ENCODE measurements at regions not wholly inside any gene's neighbourhood (a gene's known extent, or its start where the extent isn't known, plus 50 kb on each side); places are given as distances from the start of the nearest gene placed in this dataset.
A peak's percentile ranks its signal among the peaks of the same experiment; 100 is the strongest.

DNA sequence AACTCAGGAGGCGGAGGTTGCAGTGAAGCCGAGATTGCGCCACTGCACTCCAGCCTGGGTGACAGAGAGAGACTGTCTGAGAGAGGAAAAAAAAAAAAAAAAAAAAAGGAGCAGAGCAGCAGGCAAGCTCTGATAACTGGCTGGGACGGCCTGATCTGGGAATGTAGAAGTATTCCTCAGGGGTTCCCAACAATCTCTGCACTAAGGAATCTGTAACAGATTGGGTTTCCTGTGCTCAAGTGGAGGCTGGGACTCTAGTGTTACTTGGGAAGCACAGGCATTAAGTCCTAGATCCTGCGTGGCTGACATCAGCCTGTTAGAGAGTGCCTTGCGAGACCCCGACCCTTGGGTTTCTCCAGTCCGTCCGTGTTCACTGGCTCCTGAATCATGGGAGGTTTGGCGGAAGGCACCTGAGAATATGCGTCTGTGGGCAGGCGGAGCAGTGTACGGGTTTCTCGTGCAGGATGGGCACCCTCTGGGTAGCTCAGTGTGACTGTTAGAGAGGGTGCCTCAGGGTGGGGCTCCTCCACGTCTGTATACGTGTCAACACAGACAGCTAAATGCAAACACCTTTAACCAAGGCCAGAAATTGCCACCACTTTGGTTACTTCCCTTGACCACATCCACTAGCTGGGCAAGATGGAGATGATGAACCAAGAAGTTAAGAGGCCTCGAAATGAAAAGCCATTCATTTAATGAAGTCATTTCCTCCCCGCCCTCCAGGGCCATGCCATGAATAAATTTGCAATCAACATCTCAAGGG, 174.9 kb upstream of the RPL38 start:
- no peak for DNase-seq

DNA sequence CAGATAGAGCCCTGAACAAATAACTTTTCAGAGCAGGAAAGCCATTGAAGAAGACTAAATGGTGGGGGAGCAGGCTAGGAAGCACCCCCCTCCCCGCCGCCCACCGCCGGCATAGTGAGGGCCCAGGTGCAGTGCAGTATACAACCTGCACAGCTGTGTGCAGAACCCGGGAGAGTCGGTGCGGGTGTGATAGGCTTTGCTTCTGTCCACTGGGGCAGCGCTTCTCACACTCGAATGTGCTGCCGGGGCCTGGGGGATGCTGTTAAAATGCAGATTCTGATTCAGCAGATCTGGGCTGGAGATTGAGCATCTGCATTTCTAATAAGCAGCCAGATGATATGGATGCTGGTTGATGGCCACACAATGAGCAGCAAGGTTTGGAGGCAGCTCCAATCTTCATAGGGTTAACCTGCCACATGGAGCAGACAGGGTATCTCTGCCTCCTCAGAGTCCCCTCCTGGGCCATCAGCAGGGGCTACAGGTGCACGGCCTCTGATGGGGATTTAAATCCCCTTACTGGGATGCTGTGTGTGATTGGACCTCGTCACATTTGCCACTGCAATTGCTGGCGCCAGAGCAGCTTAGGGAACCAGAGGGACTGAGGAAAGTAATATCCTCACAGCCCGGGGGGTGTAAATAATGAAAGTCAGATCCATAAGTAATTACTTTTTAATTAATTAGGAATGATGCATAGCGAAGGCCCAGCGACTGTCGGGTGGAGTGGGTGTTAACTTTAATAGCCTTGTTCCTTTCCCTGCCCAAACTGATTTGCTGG, 172.0 kb upstream of the RPL38 start:
- DNase-seq, result no peak

DNA sequence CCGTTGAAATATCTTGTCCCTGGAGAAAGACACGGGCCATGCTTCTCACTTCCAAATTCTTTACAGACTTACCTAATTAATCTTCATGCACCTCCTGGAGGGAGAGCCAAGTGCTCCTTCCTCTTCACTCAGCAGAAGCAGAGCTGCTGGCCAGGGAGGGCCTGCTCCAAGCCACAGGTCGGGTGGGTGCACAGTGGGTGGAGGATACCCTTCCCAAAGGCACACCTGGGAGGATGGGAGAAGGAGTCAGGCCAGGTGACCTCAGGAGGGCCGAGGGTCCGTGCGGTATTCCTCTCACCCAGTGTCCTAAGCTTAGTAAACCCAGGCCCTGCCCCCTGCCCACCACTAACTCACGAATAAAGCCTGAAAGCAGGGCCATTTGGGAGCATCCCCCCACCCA, 171.3 kb upstream of the RPL38 start:
- DNase-seq, result no peak

DNA sequence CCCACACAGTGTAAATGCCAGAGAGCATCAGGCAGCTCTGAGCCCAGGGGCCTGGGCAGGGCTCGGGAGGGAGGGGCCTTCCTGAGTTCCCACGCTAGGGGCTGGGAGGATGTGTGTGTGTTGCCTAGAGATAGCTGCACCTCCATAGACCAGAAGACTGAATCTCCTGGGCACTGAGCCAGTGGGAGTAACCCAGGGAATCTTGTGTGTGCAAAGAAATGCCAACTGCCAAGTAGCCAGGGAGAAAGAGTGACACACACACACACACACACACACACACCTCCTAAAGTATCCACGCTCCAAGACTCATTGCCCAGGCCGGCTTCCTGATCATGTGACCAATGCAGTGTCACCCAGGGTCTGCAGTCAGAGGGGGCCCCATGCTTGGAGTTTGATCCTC, 166.2 kb upstream of the RPL38 start:
- DNase-seq, result no peak

DNA sequence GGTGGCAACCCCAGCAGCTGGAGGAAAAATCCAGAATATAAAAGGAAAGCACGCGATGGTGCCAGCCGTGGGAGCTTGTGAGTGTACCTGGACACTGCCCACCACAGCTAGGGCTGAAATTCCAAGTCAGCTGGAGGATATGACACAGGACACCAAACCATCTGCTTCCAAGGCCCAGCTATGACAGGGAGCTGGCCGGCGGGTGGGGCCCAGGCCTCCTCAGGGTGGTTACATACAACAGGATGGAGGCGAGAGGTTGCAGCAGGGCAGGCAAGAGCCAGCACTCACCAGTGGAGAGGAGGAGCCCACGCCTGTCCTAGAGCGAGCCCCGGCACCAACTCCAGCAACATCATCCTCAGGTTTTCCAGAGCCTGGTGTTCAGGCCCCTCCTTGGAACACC, 163.2 kb upstream of the RPL38 start:
- no peak for DNase-seq

DNA sequence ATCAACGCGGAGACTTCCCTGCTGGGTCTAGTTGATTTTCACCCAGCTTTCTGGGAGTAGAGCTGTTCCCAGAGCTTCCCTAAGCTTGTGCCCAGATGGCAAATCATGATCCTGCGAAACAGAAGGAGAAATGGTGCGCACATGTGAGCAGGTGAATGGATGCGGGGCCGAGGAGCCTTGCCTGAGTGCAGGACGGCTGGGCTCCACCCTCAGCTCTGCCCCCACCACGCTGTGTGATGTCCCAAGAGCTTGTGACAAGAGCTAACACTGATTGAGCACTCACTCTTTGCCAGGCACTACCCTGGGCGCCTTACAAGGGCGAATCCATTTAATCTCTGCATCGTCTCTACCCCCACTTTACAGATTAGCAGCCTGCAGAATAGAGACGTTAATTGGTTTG, 162.7 kb upstream of the RPL38 start:
- DNase-seq, result no peak

DNA sequence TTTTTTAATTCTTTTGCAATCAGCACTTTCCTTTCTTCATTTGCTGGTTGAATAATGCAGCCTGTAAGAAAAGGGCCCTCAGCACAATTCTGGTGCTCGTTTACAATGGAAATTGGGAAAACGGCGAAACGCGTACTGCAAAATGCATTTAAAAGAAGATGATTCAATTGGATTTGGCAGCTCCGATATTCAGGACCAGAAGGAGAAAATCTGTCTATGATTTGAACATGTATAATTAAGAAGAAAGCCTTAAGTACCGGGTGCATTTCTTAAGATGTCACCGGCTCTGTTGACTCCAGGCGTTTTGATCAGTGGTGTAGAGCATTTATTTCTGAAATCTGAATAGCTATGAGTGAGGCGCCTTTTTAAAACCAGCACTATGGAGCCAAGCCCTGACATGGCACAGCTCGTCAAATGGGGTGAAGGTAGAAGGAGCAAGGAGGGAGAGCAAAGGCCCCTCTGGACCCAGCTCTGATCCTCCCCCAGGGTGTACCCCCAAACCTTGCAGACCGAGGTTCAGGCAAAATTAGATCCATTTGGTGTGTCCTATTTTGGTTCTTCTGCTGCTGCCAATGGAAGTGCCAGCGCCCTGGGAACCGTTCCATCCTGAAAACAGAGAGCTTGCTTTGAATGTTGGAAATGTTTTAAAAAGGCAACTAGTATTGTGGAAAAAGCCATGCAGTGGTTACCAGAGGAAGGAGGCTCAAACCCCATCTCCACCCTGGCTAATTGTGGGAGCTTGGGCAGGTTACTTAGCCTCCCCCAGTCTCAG, 161.4 kb upstream of the RPL38 start:
- DNase-seq, result no peak

DNA sequence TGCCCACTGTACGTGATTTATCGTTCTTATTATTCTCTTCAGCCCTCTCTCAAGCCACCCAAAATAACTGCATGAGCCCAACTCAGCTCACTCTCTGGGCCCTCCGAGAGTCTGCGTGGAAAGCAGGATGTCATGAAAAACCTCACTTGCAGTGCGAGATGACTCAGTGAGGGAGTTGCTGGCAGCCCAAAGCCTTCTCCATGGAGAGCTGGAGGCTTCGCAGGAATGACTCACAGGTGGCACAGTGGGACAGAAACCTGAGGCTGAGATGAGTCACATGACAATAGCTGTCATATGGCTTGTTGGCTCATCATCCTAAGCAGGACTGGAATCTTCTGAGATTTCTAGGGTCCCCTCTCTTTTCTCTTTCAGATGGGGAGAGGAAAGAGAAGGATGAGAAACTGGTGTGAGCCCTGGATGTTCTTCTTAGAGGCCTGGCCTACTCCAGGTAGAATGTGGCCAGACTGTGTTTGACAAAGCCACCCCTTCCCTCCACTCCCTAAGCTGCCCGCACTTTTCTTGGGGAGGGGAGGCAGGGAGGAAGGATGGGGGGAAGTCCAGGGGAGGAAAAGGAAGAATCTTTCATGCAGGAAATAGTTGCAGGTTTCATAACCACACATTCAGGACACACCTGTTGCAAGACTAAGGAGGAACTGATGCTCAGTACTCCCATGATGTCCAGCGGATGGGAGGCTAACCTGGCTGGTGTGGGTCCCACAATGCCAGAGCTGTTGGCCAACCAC, 160.6 kb upstream of the RPL38 start:
- DNase-seq, result no peak

DNA sequence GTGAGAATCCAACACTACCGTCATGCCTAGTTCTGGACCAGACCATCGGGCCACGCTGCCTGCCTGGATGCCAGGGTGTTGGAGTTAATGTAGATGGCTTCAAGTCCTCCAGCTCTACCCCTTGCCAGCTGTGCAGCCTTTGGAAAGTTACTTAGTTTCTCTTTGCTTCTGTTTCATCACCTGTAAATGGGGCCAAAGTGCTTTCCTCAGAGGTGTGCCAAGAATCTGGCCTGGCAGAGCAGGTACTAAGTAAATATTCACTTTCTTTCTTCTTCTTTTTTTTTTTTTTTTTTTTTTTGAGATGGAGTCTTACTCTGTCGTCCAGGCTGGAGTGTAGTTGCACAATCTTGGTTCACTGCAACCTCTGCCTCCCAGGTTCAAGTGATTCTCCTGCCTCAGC, 159.5 kb upstream of the RPL38 start:
- no peak for DNase-seq

DNA sequence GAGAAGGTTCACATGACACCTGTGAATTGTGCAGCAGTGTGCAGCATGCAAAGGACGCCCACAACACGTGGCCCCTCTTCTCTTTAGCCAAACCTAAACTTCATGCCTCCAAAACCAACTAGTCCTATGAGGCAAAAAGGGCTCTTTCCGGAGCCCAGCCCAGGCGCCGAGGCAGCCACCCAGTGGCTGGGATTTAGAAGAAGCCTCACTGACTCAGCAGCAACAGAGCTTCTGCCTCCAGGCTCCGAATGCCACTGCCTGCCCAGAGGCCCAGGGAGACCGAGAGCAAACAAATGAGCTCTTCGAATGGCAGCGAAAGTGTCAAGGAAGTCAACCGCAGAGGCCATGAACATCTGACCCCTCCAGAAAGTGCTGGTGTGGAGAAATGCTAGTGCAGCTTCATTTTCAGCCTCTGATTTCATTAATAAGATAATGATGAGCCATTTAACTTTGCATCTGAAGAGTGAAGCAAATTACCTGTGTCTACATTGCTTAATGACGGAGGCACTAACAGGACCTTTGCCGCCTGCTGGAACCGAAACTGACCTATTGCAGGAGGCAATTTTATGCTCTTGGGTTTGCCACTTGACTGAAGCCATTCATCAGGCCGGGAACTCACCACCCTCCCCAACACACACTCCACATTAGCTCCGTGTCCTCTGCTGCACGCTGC, 157.7 kb upstream of the RPL38 start:
- no peak for DNase-seq

DNA sequence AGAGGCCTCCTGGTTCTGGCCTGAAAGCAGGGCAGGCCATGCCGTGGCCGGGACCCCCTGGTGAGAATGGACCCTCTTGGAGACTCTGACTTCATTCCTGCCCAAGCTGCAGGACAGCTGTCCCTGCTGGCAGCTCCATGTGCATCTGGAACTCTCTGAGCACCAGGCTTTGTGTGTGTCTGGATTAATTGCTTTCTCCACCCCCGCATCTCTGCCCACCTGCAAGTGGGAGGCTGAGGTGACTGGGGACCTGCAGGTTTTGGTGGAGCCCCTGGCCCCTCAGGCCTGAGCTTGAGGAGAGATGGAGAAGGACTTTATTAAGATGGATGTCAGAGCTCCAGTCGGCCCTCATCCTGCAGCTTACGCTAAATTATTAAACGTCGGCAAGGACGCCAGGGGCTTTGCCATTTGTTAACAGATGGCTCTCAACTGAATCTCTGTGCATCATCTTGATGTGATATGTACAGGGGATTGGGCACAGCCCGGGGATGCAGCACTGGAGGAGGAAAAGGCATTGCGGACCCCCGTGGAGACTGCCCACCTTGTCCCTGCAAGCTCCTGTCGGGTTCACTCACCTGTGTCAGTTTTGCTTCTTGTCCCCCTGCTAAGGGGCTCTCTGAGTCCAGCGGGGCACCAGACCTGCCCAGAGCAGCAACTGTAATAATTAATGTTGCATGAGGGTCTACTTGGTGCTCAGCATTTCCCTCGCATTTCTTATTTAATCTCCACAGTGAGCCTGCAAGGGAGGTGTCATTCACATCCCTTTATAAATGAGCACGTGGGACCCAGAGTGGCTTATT, 154.1 kb upstream of the RPL38 start:
- DNase-seq, result no peak

DNA sequence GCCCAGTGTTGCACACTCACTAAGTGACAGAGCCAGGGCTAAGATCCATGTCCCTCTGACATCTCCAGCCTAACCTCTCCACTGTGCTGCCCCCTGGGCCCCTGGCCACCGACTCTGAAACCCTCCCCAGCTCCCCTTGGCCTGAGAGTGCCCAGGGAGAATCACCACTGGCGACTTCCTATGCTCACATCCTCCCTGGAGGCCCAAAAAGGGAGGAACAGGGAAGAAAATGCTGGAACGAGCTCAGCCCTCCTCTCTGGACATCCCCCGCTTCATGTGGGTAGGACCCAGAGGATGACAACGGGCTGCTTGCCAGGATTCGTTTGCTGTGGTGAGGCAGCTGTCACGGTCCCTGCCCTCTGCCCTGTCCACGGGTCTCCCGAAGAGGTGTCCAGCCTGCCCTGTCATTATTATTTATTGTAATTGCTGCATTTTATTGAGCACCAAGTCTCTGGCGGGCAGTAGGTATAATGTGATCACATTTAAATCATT, 153.5 kb upstream of the RPL38 start:
- DNase-seq, result no peak

DNA sequence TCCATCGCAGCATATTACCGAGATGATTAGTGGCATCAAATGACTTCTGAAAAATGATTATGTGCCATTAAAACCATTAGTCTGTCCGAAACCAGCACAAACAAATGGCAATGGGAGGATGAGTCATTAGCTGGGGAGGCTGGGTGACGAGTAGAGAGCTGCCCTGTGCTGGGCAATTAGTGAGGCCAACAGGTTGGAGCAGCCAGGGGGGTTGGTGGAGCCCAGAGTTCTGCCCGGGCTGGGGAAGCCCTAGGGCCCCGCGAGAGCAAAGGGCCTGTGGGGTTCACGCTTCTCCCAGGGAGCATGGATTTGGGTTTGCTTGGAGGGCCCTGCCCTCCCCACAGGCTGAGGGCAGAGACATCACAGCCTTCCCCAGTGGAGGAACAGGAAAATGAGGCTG, 152.1 kb upstream of the RPL38 start:
- DNase-seq, result no peak

DNA sequence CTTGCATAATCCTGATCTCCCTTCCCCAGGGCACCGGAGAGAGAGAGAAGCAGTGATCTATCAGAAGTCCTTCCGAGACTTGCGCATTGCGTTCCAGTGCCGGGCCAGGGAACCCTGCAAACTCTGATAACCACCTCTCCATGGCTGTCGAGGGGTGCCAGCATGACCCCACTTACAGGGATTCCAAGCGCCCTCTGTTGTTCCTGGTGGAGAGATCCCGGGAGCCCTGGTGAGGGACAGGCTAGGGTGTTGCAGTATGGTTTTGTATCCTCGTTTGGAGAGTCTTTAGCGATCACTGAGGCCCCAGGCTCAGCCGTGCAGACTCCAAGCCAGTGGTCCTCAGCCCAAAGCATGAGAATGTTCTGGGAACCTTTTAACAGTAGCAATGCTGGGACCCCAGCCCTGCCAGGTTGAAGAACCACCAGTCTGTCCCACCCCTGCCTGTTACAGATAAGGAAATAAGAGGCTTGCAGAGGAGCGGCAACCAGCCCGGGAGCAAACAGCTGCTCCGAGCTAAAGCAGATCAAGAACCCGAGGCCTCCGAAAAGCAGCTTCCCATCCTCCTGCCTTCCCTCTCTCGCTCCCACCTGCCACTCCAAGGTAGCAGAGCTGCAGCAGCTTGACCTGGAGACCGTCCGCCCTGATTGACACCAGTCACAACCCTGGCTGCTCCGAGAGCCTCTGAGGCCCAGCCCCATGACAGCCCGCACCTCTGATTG, 150.3 kb upstream of the RPL38 start:
- DNase-seq, result no peak

DNA sequence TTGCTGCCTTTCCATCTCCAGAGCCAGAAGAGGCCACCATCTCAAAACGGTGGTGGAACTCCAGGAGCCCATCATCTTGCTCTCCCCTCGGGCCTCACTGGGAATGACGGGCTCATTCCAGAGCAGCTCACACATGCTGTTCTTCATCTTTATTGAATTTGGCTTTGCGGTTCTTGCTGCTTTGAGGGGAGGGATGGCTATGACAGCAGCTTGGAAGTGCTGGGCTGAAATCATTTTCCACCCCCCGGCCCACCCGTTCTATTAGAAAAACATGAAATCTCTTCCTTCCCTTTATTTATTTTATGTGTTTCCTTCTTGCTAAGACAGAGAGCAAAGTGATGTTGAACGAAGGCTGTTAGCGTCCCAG, 149.8 kb upstream of the RPL38 start:
- no peak for DNase-seq

DNA sequence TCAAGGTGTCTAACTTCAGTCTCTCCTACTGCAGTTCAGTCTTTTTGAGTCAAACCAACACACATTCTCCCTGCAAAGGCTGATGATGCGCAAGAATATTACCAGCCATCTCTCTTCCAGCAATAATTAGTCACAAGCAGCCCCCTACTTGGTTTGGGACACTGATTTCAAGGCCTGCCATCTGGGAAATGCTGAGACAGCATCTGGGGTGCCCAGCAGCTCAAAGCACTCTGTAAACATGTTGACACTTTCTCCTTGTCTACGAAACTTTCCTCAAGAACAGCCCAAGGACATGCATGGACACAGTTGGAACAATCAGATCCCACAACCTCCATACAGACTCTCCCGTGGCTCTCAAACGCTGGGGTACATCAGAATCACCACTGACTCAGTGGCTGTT, 149.2 kb upstream of the RPL38 start:
- DNase-seq, result no peak

DNA sequence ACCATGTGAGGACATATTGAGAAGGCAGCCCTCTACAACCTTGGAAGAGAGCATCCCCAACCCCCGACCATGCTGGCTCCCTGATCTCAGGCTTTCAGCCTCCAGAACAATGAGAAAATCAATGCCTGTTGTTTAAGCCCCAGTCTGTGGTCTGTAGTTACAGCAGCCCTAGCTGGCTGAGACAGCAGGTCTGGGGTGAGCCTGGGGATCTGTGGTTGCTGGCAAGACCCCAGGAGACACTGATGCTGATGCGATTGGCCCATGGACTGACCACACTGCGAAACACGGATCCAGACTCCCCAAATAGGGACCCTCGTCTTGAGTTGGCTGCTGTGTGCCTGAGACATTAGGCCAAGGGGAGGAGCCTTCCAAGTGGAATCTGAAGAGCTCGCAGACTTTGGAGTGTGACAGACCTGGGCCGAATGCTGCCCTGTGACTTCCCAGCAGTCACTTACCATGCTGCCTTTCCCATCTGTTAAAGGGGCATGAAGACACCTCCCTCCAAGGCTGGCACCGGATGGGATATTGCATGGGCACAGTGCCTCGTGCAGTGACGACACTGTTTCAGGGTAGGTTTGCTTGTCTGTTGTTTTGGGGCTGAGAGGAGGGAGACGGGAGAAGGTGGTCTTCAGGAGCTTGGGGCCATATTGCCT, 147.8 kb upstream of the RPL38 start:
- DNase-seq, result no peak

DNA sequence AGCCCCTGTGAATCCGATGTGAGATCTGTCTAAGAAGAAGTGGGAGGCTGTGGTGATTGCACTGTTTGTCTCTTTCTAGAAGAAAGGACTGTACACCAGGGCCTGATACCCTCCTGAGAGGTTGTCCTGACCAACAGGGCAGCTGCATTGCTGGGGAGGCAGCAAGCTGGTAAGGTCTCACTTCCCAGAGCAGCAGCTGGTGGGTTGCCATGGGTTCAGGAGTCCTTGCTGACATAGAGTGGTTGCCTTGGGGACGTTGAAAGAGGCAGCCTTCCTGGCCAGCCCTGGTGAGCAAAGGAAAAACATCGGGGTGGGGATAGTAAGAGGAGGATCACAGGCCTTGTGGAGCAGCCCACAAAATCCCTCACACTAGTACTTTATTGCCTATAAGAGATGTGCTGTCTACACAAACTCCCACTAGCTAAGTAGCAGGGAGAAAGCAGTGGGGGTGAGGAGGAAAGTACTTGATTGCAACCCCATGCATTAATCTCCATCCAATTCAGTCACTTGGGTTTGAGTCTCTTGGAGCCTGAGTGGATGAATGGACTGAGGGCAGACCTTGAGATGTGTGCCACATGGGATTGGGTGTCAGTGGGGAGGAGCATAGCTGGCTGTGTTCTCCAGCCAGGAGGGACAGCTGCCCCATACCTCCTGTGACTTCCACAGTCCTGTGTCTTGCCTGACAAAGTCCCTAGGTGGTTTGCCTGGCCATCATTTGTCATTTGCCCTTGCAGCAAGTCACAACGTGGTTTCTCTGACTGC, 143.8 kb upstream of the RPL38 start:
- peak; percentile 91 for DNase-seq

DNA sequence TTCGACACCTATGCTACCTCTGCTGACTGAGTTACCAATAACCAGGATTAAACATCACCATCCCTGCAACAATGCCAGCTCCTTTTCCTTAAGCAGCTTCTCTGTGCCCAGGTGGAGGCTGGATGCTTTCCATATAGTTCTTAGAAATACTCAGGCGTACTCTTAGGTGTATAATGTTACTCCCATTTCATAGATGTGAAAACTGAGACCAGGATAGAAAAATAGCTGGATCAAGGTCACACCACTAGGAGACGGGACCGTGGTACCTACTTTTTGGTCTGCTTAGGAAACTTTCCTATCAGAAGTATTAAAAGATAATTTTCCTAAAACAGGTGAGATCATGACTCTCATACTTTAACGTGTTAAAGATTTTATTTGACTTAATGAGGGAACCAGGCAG, 141.7 kb upstream of the RPL38 start:
- DNase-seq, result no peak

DNA sequence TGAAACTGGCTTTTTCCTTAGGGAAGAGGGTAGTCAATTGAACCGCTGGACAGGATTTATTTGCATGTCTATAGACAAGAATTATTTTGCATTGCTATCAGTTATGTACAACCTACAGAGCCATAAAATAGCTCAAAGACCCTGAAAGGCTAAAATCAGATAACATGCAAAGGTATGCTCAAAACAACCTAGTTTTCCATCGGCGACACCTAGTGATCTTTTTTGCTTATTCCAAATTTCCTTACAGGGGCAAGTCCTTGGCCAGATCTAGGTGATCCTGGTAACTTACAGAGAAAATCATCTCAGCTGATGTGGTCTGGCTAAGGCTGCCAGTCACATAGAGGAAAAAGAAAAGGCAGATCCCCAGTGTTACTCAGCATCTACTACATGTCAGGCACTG, 141.2 kb upstream of the RPL38 start:
- no peak for DNase-seq
